Upper lobe of right lung (tissue), 1 donor: ENCODE measurements at regions not wholly inside any gene's neighbourhood (a gene's known extent, or its start where the extent isn't known, plus 50 kb on each side); places are given as distances from the start of the nearest gene placed in this dataset.

Experiments used
- ATAC-seq: fragments of 200-7000 bp; cut with Tn5 transposase; one replicate; pipeline ENCODE4 v1.9.1; 2020; ENCODE audit warnings: mild to moderate bottlenecking, moderate library complexity
- DNase-seq: peaks from one replicate; pipeline ENCODE4 v3.0.0-alpha.2; 2020
- H3K27ac ChIP-seq: fragments of 200-600 bp; one replicate; pipeline ENCODE4 v1.8.0; 2022
- H3K27me3 ChIP-seq: fragments of 200-600 bp; one replicate; pipeline ENCODE4 v1.8.0; 2022; ENCODE audit warnings: mild to moderate bottlenecking
- H3K36me3 ChIP-seq: fragments of 200-600 bp; one replicate; pipeline ENCODE4 v1.8.0; 2022
- H3K4me1 ChIP-seq: fragments of 200-600 bp; one replicate; pipeline ENCODE4 v1.8.0; 2022
- H3K4me3 ChIP-seq: fragments of 200-600 bp; one replicate; pipeline ENCODE4 v1.8.0; 2022; ENCODE audit warnings: mild to moderate bottlenecking
- H3K9me3 ChIP-seq: fragments of 200-600 bp; one replicate; pipeline ENCODE4 v1.8.0; 2022
- CTCF ChIP-seq: fragments of 200-600 bp; IDR thresholded peaks from one replicate; pipeline ENCODE4 v1.8.0; 2022; ENCODE audit warnings: antibody characterized with exemption
- intact Hi-C: fragments of 100-400 bp; cut with DNase I; formaldehyde crosslinking; loops from one replicate; pipeline ENCODE4 v1.11.0; 2022
- donor health status: DM: no; HTN: yes; CAD: no; lungs with severe emphysema.

- Histone ChIP-seq H3K27me3 (no peaks in the 10 kb centered on the region), H3K9me3 (no peaks in the 10 kb centered on the region), H3K4me3 (no peak overlapping the region), H3K36me3 (no peaks in the 10 kb centered on the region), H3K4me1 (no peaks in the 10 kb centered on the region), H3K27ac (no peak overlapping the region)
- intact Hi-C loops = loop anchor here (10.0 kb wide), 1 partner anchor 1275 kb away; no protein-coding TSS in a partner anchor
- TF ChIP-seq CTCF = no peak
- DNase-seq (no peak), ATAC-seq (no peak)
Measured at GRCh38 chr12:91370086-91370868, 187.7 kb upstream of the DCN start.

- no peaks in the 10 kb centered on the region for H3K4me1 ChIP-seq
- DNase-seq = no peak
- no peak overlapping the region for H3K4me3 ChIP-seq
- no peaks in the 10 kb centered on the region for H3K27me3 ChIP-seq
- H3K27ac ChIP-seq = no peak overlapping the region
- TF ChIP-seq CTCF = no peak
- H3K9me3 ChIP-seq = no peaks in the 10 kb centered on the region
- intact Hi-C loops = no loop called here
- H3K36me3 ChIP-seq = no peaks in the 10 kb centered on the region
- no peak for ATAC-seq
Measured at GRCh38 chr12:91368613-91369012, 186.0 kb upstream of the DCN start.

GRCh38 chr12:91367234-91367849 is 184.7 kb upstream of the DCN start:
- H3K4me3 ChIP-seq = no peak overlapping the region
- no peaks in the 10 kb centered on the region for H3K9me3 ChIP-seq
- DNase-seq (no peak), ATAC-seq (no peak)
- no peaks in the 10 kb centered on the region for H3K27me3 ChIP-seq
- no peak overlapping the region for H3K27ac ChIP-seq
- TF ChIP-seq CTCF = peak; percentile 44
- no peaks in the 10 kb centered on the region for H3K36me3 ChIP-seq
- intact Hi-C loops = no loop called here
- H3K4me1 ChIP-seq = no peaks in the 10 kb centered on the region

- H3K36me3 ChIP-seq = no peaks in the 10 kb centered on the region
- no peaks in the 10 kb centered on the region for H3K9me3 ChIP-seq
- H3K4me3 ChIP-seq = no peak overlapping the region
- TF ChIP-seq CTCF = no peak
- H3K4me1 ChIP-seq = no peaks in the 10 kb centered on the region
- H3K27ac ChIP-seq = no peak overlapping the region
- no peaks in the 10 kb centered on the region for H3K27me3 ChIP-seq
- DNase-seq (no peak), ATAC-seq (no peak)
- intact Hi-C loops = no loop called here
Measured at GRCh38 chr12:91364471-91365184, 182.0 kb upstream of the DCN start.

- Histone ChIP-seq H3K27ac (no peak overlapping the region), H3K9me3 (no peaks in the 10 kb centered on the region), H3K36me3 (no peaks in the 10 kb centered on the region), H3K27me3 (no peaks in the 10 kb centered on the region), H3K4me1 (no peaks in the 10 kb centered on the region), H3K4me3 (peak overlapping the region; percentile 7)
- TF ChIP-seq CTCF = peak; percentile 76
- ATAC-seq (peak; percentile 47), DNase-seq (no peak)
- intact Hi-C loops = no loop called here
Measured at GRCh38 chr12:91361864-91362263, 179.2 kb upstream of the DCN start.
